ENCODE measurements at regions not wholly inside any gene's neighbourhood (a gene's known extent, or its start where the extent isn't known, plus 50 kb on each side); places are given as distances from the start of the nearest gene placed in this dataset.

DNA sequence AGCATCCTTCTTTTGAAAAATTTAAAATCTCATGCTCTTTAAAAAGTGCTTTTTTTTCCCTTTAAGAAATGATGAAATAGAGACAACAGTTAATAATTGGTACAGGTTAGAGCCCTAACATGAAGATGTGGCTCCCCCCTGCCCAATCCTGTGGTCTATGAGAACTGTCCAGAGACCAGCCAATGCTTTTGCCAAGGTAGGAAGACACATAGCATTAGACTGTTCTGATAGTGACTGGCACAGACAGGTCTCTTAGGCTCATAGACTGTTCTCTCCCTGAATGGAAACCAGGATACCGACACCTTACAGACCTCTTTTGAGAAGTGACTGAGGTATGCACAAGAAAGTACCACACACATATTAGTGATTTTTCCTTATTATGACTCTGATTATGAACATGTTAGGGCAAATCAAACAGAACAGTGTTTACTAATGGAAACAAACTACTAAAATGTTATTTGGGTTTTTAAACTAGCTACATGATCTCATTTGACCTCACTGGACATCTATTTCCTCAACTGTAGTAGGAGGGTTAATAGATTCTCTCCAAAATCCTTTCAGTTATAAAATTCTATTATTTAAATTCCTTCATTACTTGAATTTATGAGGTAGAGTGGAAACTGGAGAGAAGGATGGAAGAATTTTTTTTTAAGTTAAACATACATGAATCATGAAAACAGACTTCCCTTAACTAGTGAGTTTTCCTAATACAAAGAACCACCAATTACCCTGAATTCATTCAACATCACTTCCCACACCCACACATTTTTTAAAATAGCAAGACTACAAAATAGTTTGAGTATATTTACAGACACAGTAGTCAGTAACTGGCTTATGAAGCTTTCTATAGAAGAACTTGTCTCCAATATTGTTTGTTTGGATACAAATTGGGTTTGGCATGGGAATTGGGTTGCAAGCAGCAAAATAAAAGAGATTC is 120.4 kb downstream of the OGFRL1 start:
- Histone ChIP-seq H3K9me3 (ENCODE audit: control insufficient read depth, insufficient read depth, low read length) (no peaks in the 10 kb centered on the region), H3K27ac (ENCODE audit: low read depth, low read length) (no peak overlapping the region), H3K4me1 (ENCODE audit: control insufficient read depth, insufficient read depth, low read length) (peaks cover 38% of the 10 kb centered on the region), H3K36me3 (ENCODE audit: control insufficient read depth, insufficient read depth, low read length) (no peaks in the 10 kb centered on the region), H3K9ac (ENCODE audit: low read depth, low read length) (no peak overlapping the region), H3K27me3 (ENCODE audit: control insufficient read depth, insufficient read depth, low read length) (no peaks in the 10 kb centered on the region), H3K4me3 (ENCODE audit: low read depth, low read length) (no peak overlapping the region)

DNA sequence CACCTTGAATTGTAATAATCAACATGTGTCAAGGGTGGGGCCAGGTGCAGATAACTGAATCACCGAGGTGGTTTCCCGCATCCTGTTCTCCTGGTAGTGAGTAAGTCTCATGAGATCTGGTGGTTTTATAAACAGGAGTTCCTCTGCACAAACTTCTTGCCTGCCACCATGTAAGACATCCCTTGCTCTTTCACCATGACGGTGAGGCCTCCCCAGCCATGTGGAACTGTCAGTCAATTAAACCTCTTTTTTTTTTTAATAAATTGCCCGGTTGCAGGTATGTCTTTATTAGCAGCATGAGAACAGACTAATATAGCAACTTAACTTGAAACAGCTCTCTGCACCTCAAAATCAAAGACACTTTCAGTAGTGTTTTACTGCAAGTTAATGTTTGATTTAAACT is 121.6 kb downstream of the OGFRL1 start:
- Histone ChIP-seq H3K4me1 (ENCODE audit: control insufficient read depth, insufficient read depth, low read length) (peaks cover 27% of the 10 kb centered on the region), H3K9ac (ENCODE audit: low read depth, low read length) (no peak overlapping the region), H3K36me3 (ENCODE audit: control insufficient read depth, insufficient read depth, low read length) (no peaks in the 10 kb centered on the region)

DNA sequence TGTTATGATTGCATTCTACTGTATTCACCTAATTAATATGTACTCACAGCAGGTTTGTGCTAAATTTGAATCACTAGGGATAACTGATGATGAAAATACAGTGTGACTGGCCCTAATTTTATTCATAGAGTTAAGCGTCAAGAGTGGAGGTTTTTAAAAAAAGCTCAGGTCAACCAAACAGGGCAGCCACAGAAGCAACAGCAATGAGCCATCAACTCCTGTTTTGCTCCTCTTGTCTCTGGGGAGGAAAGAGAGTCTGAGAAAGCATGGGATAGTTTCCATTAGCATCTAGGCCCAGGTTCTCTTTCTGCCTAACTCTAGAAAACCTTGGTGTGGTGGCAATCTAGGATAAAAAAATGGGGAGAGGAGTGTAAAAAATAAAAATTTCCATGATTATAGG is 122.1 kb downstream of the OGFRL1 start:
- H3K27me3 ChIP-seq (ENCODE audit: control insufficient read depth, insufficient read depth, low read length) = no peaks in the 10 kb centered on the region
- H3K36me3 ChIP-seq (ENCODE audit: control insufficient read depth, insufficient read depth, low read length) = no peaks in the 10 kb centered on the region
- no peak overlapping the region for H3K4me3 ChIP-seq (ENCODE audit: low read depth, low read length)
- H3K9me3 ChIP-seq (ENCODE audit: control insufficient read depth, insufficient read depth, low read length) = no peaks in the 10 kb centered on the region
- peaks cover 22% of the 10 kb centered on the region for H3K4me1 ChIP-seq (ENCODE audit: control insufficient read depth, insufficient read depth, low read length)
- H3K27ac ChIP-seq (ENCODE audit: low read depth, low read length) = no peak overlapping the region
- H3K9ac ChIP-seq (ENCODE audit: low read depth, low read length) = no peak overlapping the region

More for the DNA sequence above, 121.6 kb downstream of the OGFRL1 start:
- Histone ChIP-seq H3K9me3 (ENCODE audit: control insufficient read depth, insufficient read depth, low read length) (no peaks in the 10 kb centered on the region), H3K27me3 (ENCODE audit: control insufficient read depth, insufficient read depth, low read length) (no peaks in the 10 kb centered on the region), H3K4me3 (ENCODE audit: low read depth, low read length) (no peak overlapping the region), H3K27ac (ENCODE audit: low read depth, low read length) (no peak overlapping the region)

DNA sequence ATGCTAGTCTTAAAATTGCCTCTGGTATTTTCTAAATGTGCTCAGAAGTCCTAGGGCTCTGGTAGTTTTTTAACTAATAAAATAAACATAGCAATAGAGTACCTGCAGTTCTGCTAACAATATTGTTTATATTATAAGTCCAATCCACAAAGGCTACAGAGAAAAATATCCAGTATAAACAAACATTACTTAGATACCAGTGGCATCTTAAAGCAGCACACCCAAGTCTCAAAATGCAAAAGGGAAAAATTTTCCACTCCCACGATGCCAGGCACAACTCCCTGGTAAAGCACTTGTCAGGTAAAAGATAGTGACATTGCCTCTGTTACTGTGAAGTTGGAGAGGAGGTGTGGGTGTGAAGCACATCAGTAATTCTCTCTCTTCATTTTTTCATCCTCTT is 123.3 kb downstream of the OGFRL1 start:
- H3K4me3 ChIP-seq (ENCODE audit: low read depth, low read length) = no peak overlapping the region
- no peak overlapping the region for H3K27ac ChIP-seq (ENCODE audit: low read depth, low read length)
- H3K36me3 ChIP-seq (ENCODE audit: control insufficient read depth, insufficient read depth, low read length) = no peaks in the 10 kb centered on the region
- H3K4me1 ChIP-seq (ENCODE audit: control insufficient read depth, insufficient read depth, low read length) = peaks cover 19% of the 10 kb centered on the region
- no peaks in the 10 kb centered on the region for H3K27me3 ChIP-seq (ENCODE audit: control insufficient read depth, insufficient read depth, low read length)
- H3K9me3 ChIP-seq (ENCODE audit: control insufficient read depth, insufficient read depth, low read length) = no peaks in the 10 kb centered on the region
- no peak overlapping the region for H3K9ac ChIP-seq (ENCODE audit: low read depth, low read length)

DNA sequence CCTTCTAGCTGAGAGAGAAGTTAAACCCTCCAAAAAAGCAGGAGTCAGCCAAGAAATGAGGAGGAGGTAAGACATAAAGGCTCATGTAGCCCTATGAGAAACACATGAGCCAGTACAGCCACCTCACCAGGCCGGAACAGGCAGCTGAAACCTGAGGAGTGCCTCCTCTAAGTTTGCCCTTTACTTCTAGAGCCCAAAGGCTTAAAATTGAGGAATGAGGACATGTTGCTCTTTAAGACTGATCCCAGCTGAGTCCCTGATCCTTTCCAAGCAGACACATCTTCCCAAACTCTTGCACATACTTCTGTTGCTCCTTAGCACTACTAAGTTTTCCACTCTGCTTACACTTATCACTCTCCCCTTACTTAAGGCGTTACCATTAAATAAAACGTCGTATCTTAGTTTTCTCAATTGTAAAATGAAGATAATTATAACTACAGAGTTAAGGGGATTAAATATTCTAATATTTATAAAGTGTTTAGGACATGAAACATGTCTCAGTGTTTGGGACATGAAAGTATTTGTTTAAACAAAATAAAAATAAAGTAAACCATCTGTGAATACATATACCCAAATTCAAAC is 124.0 kb downstream of the OGFRL1 start:
- no peaks in the 10 kb centered on the region for H3K36me3 ChIP-seq (ENCODE audit: control insufficient read depth, insufficient read depth, low read length)
- peaks cover 12% of the 10 kb centered on the region for H3K4me1 ChIP-seq (ENCODE audit: control insufficient read depth, insufficient read depth, low read length)
- no peaks in the 10 kb centered on the region for H3K9me3 ChIP-seq (ENCODE audit: control insufficient read depth, insufficient read depth, low read length)
- no peak overlapping the region for H3K27ac ChIP-seq (ENCODE audit: low read depth, low read length)
- H3K27me3 ChIP-seq (ENCODE audit: control insufficient read depth, insufficient read depth, low read length) = no peaks in the 10 kb centered on the region
- no peak overlapping the region for H3K4me3 ChIP-seq (ENCODE audit: low read depth, low read length)
- H3K9ac ChIP-seq (ENCODE audit: low read depth, low read length) = no peak overlapping the region

- H3K27ac ChIP-seq (ENCODE audit: low read depth, low read length) = no peak overlapping the region
- H3K4me3 ChIP-seq (ENCODE audit: low read depth, low read length) = no peak overlapping the region
- H3K4me1 ChIP-seq (ENCODE audit: control insufficient read depth, insufficient read depth, low read length) = peaks cover 23% of the 10 kb centered on the region
- no peaks in the 10 kb centered on the region for H3K36me3 ChIP-seq (ENCODE audit: control insufficient read depth, insufficient read depth, low read length)
- peaks cover 13% of the 10 kb centered on the region for H3K27me3 ChIP-seq (ENCODE audit: control insufficient read depth, insufficient read depth, low read length)
- no peaks in the 10 kb centered on the region for H3K9me3 ChIP-seq (ENCODE audit: control insufficient read depth, insufficient read depth, low read length)
- H3K9ac ChIP-seq (ENCODE audit: low read depth, low read length) = no peak overlapping the region
Observed at GRCh38 chr6:71414486-71414885, 125.9 kb downstream of the OGFRL1 start.

DNA sequence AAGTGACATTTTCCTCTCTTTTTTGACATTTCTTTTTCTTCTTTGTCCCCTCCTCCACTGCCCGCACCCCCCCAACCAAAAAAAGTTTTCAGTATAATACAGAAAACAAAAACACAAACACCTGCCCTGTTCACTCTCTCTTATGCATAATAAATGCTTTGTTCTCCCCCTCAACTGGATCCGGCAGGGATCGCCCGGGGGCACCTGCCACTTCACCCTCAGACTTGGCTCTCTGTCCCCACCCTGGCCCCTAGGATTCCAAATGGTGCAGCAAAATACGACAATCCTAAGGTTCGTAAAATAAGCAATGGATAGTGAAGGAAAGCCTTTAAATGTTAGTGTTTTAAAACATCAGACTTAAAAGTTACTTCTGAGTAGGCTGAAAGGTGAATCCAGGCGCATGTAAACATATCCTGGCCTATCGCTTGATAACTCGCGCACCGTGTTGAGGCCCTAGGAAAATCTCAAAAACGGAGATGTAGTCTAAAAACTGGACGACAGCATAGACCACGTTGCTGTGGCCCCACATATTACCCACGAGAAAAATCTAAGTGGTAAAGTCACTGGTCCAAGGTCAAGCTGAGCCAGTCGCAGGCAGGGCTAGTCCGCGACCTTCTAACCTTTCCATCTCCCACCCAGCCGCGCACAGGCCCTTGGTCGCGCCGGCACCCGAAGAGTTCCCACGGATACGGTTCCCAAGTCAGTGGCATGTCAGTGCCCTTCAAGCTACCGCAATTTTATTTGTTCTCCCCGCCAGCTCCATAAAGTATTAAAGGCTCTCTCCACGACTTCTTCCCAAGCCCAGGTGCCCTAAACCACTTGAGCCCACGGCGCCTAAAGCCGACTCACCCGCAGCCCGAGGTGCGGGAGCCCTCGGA is 130.8 kb downstream of the OGFRL1 start:
- Histone ChIP-seq H3K4me1 (ENCODE audit: control insufficient read depth, insufficient read depth, low read length) (peaks cover 18% of the 10 kb centered on the region), H3K36me3 (ENCODE audit: control insufficient read depth, insufficient read depth, low read length) (no peaks in the 10 kb centered on the region), H3K27ac (ENCODE audit: low read depth, low read length) (no peak overlapping the region), H3K4me3 (ENCODE audit: low read depth, low read length) (peak overlapping the region; percentile 94), H3K9me3 (ENCODE audit: control insufficient read depth, insufficient read depth, low read length) (no peaks in the 10 kb centered on the region), H3K9ac (ENCODE audit: low read depth, low read length) (no peak overlapping the region; the same call in 1 of the 2 replicates), H3K27me3 (ENCODE audit: control insufficient read depth, insufficient read depth, low read length) (peaks cover 22% of the 10 kb centered on the region)

- peak overlapping the region; percentile 94 for H3K4me3 ChIP-seq (ENCODE audit: low read depth, low read length)
- H3K27me3 ChIP-seq (ENCODE audit: control insufficient read depth, insufficient read depth, low read length) = peaks cover 22% of the 10 kb centered on the region
- H3K36me3 ChIP-seq (ENCODE audit: control insufficient read depth, insufficient read depth, low read length) = no peaks in the 10 kb centered on the region
- H3K27ac ChIP-seq (ENCODE audit: low read depth, low read length) = peak overlapping the region; percentile 65
- no peaks in the 10 kb centered on the region for H3K9me3 ChIP-seq (ENCODE audit: control insufficient read depth, insufficient read depth, low read length)
- no peak overlapping the region; the same call in 1 of the 2 replicates for H3K9ac ChIP-seq (ENCODE audit: low read depth, low read length)
- peaks cover 18% of the 10 kb centered on the region for H3K4me1 ChIP-seq (ENCODE audit: control insufficient read depth, insufficient read depth, low read length)
Observed at GRCh38 chr6:71420095-71420692, 131.6 kb downstream of the OGFRL1 start.

GRCh38 chr6:71420693-71421328 is 132.2 kb downstream of the OGFRL1 start:
- Histone ChIP-seq H3K9ac (ENCODE audit: low read depth, low read length) (no peak overlapping the region), H3K27ac (ENCODE audit: low read depth, low read length) (peak overlapping the region; percentile 65), H3K4me3 (ENCODE audit: low read depth, low read length) (peak overlapping the region; percentile 94), H3K27me3 (ENCODE audit: control insufficient read depth, insufficient read depth, low read length) (peaks cover 22% of the 10 kb centered on the region), H3K4me1 (ENCODE audit: control insufficient read depth, insufficient read depth, low read length) (peaks cover 18% of the 10 kb centered on the region), H3K9me3 (ENCODE audit: control insufficient read depth, insufficient read depth, low read length) (no peaks in the 10 kb centered on the region), H3K36me3 (ENCODE audit: control insufficient read depth, insufficient read depth, low read length) (no peaks in the 10 kb centered on the region)

- peaks cover 22% of the 10 kb centered on the region for H3K27me3 ChIP-seq (ENCODE audit: control insufficient read depth, insufficient read depth, low read length)
- no peak overlapping the region for H3K9ac ChIP-seq (ENCODE audit: low read depth, low read length)
- H3K27ac ChIP-seq (ENCODE audit: low read depth, low read length) = no peak overlapping the region
- no peaks in the 10 kb centered on the region for H3K9me3 ChIP-seq (ENCODE audit: control insufficient read depth, insufficient read depth, low read length)
- no peaks in the 10 kb centered on the region for H3K36me3 ChIP-seq (ENCODE audit: control insufficient read depth, insufficient read depth, low read length)
- peaks cover 18% of the 10 kb centered on the region for H3K4me1 ChIP-seq (ENCODE audit: control insufficient read depth, insufficient read depth, low read length)
- H3K4me3 ChIP-seq (ENCODE audit: low read depth, low read length) = no peak overlapping the region
Observed at GRCh38 chr6:71421611-71422010, 133.0 kb downstream of the OGFRL1 start.
